Activated T-helper 1 cell treated with anti-CD3 and anti-CD28 coated beads, Interleukin-2, amount 50 U/mL, for 16 hours (primary cell): ENCODE measurements at regions not wholly inside any gene's neighbourhood (a gene's known extent, or its start where the extent isn't known, plus 50 kb on each side); places are given as distances from the start of the nearest gene placed in this dataset.
"Not testable (repeated sequence)": the region's sequence is repeated elsewhere in the genome, so short reads cannot be mapped to it uniquely, and the experiment has no call there.

Experiments
- DNase-seq, 2 donors: peaks; one replicate each; pipeline ENCODE4 v3.0.0-alpha.2; 2020; ENCODE audit warnings: low read depth in 1 of 2, low spot score in 1 of 2

- no peak for DNase-seq
Measured at GRCh38 chr12:131561051-131561450, 149.8 kb upstream of the SFSWAP start.

GRCh38 chr12:131561891-131562684 lies 148.8 kb upstream of the SFSWAP start:
- DNase-seq: no peak

- DNase-seq: not testable (repeated sequence)
Measured at GRCh38 chr12:131564138-131564727, 146.7 kb upstream of the SFSWAP start.

GRCh38 chr12:131564845-131565244 lies 146.0 kb upstream of the SFSWAP start:
- no peak for DNase-seq

GRCh38 chr12:131565267-131566015 lies 145.4 kb upstream of the SFSWAP start:
- DNase-seq: no peak

GRCh38 chr12:131568336-131568735 lies 142.6 kb upstream of the SFSWAP start:
- DNase-seq: no peak

GRCh38 chr12:131570596-131570995 lies 140.3 kb upstream of the SFSWAP start:
- DNase-seq: no peak

- DNase-seq: no peak
Measured at GRCh38 chr12:131571827-131572226, 139.1 kb upstream of the SFSWAP start.

GRCh38 chr12:131572626-131573025 lies 138.3 kb upstream of the SFSWAP start:
- DNase-seq: no peak

- DNase-seq: no peak
Measured at GRCh38 chr12:131573631-131574394, 137.1 kb upstream of the SFSWAP start.

- no peak for DNase-seq
Measured at GRCh38 chr12:131574395-131574771, 136.5 kb upstream of the SFSWAP start.

- no peak for DNase-seq
Measured at GRCh38 chr12:131575371-131575770, 135.5 kb upstream of the SFSWAP start.

- not testable (repeated sequence) for DNase-seq
Measured at GRCh38 chr12:131576734-131577133, 134.2 kb upstream of the SFSWAP start.

GRCh38 chr12:131577766-131578165 lies 133.1 kb upstream of the SFSWAP start:
- no peak for DNase-seq

- DNase-seq: no peak
Measured at GRCh38 chr12:131578828-131579470, 131.9 kb upstream of the SFSWAP start.

GRCh38 chr12:131583090-131583712 lies 127.7 kb upstream of the SFSWAP start:
- DNase-seq: no peak

- DNase-seq: no peak
Measured at GRCh38 chr12:131586269-131586668, 124.6 kb upstream of the SFSWAP start.

GRCh38 chr12:131586761-131587160 lies 124.1 kb upstream of the SFSWAP start:
- no peak for DNase-seq

- no peak for DNase-seq
Measured at GRCh38 chr12:131587565-131587964, 123.3 kb upstream of the SFSWAP start.

- DNase-seq: no peak
Measured at GRCh38 chr12:131589221-131589897, 121.5 kb upstream of the SFSWAP start.
